GM19463 (cell line): ENCODE measurements at regions not wholly inside any gene's neighbourhood (a gene's known extent, or its start where the extent isn't known, plus 50 kb on each side); places are given as distances from the start of the nearest gene placed in this dataset.

ENCODE experiments used
- ATAC-seq: cut with Tn5 transposase; IDR thresholded peaks from one replicate; pipeline ENCODE4 v1.9.1; 2021; ENCODE audit warnings: mild to moderate bottlenecking, moderate library complexity; ENCODE audit not compliant: unreplicated experiment

DNA sequence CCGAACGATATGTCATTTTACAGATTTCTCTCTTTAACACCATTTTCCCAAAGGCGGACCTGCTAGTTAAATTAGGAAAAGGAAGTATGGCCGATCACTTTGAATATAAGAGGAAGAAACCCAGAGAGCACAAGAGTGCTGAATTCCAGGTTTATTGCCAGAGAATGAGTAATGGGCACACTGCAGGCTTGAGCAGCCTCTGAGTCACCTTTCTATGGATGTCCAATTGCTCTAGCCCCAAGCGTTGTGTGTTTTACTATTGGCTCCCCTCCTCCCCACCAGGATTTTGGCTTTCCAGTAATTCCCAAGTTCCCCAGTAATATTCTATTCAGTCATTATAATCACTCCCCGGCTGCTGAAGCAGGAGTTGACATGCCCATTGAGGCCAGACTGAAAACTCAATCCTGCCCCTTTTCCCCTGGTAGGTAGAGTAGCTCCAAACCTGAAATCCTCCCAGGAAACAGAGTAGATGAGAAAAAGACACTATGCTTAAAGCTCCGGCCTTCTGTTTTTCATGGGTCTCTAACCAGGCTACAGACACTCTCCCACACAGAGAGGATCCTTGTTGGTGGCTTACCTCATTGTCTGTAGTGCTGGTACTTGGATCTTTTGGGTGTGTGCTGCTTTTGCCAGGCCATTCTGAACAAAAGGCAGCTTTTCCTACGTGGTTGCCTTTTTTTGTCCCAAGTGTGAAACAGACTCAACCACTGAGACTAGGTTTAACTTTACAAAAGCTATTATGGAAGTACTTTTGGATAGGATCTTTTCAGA, 704.3 kb upstream of the FLRT2 start:
- ATAC-seq: no peak

DNA sequence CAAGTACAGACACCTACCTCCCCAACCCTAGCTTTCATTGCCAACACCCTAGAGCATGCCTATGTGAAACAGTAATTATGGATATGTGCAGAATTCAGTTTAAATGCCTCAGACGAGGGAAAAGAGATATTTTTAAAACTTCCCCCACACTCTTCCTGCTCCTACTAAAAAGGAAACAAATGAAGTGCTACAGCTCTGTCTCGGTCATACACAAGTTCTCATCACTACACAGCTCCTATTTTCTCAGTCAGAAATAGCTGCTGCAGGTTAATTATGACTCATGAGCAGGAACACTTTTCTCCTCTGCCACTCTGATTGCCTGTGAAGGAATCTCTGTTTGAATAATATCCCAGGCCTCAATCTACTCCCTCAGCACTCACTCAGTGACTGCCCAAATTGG, 703.6 kb upstream of the FLRT2 start:
- ATAC-seq: no peak

DNA sequence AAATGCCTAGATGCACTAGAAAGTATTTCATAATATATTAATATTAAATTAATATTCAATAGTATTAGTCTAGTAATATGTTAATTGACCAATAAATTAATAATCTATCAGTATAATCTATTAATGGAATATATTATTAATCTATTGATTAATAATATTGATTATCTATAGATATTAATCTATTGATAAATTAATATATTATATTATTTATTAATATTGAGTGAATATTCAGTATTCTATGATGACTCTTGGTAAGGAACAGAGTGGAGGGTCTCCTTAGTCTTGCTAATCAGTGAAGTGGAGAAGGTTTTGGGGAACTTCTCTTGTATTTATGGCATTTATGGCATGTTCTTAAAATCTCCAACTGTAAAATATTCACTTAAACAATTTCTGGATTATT, 679.3 kb upstream of the FLRT2 start:
- ATAC-seq: no peak

DNA sequence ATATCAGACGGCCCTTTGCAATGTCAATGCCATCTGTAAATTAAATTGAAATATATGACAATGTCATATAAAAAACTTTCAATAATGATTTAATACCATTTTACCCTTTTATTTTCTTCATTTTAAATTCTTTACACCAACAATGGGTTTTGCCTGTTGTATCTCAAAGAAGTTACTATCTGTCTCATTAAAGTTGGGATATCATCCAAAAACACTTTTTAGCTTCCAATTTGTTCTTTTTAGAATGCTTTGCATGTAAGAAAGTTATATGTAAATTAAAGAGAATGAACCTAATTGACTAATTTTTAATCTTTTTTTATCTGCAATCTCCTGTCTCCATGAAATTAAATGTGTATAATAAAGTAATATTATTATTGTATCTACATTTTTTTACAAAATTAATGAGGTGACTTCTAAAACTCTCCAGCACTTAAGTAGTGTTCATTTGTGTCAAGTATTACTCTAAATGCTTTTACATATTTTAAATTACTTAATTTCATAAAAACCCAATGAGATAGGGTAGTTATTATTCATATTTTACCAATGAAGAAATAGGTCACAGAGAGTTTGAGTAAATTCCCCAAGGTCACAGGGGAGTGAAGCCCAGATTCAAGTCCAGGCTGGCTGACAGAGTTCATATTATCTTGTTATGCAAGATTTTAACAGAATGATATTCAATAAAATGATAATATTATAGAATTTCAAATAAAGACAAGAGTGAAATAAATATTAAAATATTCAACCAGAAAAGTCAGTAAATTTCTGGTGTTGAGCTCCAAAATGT, 673.0 kb upstream of the FLRT2 start:
- no peak for ATAC-seq

DNA sequence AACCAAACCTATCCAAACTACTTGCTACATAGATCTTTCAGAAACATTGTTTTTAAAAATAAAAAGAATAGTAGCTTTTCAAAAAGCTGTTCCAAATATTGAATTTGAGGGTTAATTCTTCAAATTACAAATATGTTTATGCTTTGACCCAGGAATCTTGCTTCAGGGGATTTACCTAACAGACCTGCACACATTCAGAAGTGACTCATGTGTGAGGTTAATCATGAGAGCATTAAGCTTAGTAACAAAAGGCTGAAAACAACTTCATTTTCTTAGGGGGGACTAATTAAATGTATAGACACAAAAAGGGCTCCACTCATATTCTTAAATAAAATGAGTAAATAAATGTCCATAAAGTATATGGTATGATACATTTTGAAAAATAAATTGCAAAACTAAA, 672.4 kb upstream of the FLRT2 start:
- ATAC-seq: no peak

DNA sequence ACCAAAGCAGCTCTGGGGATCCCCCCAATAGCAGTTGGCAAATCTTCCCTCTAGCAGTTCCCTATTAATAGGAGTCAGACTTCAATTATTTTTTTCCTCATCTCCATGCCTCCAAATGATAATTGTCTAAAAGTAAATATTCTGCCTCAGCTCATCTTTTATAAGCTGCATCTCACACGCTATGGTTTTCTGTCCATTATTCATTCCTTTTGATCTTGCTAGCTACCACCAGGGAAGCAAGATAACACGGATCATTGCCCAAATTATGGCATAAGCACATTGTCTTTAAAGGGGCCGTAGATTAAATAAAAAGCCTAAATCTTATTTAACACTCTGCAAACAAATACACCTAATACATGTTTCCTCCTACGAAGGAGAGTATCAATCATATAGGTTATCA, 670.8 kb upstream of the FLRT2 start:
- ATAC-seq: no peak

DNA sequence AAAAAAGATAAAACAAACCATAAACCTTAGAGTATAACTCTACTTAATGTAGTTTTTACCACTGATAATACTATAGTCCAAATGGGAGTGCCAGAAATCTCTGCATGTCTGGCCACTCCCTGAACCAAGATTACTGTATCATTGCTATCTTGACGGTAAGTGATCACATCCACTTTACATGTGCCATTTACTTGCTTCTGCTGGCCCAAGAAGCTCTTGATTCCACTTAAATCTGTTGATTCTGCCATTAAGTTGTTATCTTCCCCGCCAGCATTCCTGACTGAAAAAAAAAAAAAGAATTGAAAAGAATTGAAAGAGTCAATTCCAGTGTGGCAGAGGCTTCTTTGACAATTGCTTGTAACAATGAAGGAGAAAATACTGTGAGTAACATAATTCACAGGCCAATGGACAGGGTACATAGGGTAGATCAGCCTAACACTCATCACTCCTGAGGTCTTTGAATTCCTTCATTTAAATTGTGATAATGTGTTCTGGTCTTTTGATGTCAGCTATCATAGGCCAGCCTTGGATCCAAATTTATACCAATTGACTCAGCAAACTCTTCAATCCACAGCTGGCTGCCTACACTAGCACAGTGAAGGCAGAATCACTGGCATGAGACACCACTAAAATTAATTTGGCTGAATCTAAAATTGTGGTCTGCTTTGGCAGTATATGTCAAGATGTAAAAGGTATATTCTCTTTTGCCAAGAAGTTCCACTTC, 665.2 kb upstream of the FLRT2 start:
- ATAC-seq: no peak

DNA sequence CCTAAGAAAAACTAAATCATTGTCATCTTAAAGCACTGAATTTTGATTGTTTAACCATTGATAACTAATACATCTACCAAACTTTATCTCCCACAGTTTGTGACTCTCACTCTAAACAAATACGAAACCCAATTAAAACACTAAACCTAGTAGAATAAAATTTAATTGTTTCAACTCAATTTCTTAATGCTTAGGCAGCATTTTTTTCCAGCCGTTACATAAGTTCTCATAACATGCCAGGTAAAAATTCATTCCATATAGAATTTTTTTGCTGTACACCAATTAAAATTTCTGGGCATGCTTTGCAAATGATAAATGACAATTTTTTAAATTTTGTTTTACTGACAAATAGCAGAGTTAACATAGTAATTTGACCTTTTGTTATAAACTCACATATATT, 658.2 kb upstream of the FLRT2 start:
- ATAC-seq: no peak

DNA sequence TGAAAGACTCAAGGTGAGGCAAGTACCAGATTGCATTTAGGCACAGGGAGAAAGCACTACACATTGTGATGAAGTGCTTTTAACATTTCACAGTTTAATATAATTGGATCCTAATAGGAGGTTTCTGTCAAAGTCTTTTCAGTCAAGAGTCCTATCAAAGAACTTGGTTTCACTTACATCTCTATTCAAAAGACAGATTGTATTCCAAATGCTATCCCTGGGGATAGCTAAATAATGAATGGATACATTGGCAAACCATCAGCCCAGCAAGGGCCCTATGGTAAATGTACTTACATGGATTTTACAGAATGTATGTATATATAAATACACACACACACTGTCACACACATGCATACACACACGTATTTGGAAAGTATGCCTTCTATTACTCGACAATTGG, 655.5 kb upstream of the FLRT2 start:
- ATAC-seq: no peak

DNA sequence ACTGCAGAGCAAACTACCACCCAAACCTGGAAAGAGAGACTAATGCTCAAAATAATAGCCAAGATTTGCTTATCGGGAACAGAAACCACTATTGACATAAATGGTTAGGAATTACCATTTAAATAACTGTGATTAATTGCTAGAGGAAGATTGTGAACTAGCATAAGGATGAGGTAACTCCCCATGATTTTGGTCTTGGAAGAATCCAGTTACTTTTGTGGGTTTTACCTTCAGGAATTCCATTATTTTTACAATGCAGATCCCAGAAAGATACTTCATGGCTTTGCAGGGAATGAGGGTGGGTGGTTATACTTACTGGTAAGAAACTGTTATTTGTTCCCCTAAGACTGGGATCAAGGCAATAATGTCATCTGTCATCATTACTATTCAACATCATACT, 652.9 kb upstream of the FLRT2 start:
- ATAC-seq: no peak

DNA sequence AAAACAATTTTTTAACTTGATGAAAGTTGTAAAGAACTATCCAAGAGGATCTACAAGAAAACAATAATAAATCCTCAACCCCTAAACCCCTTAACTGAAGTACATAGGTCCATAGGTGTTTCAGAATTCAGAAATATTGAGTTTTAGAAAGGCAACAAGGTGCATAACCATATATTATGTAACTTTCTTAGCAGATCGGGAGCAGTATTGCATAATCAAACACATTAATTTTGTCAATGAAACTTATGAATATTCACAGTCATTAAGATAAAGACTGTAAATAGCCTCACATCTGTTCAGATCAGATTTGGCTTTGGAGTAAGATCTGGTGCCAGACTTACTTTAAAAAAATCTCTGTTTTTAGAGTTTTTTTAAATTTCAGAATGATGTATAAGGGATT, 647.1 kb upstream of the FLRT2 start:
- no peak for ATAC-seq

DNA sequence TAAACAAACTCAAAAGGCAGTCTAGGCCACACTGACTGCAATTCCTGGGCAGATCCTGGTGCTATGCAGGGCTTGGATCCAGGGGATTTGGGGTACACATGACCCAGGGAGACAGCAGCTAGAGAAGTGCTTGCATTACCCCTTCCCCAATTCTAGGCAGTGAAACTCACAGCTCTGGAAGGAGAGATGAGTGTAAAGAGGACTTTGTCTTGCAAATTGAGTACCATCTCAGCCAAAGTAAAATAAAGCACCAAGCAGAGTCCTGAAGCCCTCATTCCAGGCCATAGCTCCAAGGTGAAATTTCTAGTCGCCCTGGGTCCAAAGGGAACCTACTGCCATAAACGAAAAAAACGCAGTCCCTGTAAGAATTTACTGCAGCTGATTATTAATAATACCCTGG, 644.9 kb upstream of the FLRT2 start:
- no peak for ATAC-seq

DNA sequence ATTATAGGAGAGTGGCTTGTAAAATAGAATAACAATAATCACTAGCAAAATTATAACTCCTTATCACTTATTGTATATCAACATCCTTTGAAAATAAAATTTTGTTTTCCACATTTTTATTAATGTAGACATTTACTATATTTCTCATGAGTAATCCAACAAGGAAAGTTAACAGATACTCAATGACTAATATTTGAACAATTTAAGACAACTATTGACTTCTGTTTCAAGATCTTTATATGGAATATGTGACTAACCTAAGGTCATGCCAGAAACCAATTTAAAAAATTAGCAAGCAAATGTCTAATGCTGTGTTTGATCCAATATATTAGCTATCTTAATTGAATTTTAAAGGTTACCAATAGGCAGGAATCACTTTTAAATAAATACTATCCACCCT, 638.5 kb upstream of the FLRT2 start:
- no peak for ATAC-seq

DNA sequence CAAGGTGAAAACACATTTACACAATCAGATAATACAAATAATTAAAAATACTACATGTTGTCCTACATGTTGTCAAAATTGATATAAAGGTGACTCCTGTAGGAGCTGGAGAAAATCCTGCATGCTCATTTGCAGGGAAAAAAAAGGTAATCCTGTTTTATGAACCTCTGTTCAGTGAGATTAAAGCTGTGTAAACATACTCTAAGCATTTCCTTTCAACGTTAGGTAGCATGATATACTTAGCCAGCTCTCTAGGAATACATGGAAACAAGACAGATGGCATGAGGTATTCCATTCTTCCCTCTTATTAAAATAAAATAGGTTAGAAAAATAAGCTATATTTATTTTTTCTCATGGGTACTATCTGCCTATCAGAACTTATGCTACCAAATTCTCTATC, 635.7 kb upstream of the FLRT2 start:
- ATAC-seq: no peak

DNA sequence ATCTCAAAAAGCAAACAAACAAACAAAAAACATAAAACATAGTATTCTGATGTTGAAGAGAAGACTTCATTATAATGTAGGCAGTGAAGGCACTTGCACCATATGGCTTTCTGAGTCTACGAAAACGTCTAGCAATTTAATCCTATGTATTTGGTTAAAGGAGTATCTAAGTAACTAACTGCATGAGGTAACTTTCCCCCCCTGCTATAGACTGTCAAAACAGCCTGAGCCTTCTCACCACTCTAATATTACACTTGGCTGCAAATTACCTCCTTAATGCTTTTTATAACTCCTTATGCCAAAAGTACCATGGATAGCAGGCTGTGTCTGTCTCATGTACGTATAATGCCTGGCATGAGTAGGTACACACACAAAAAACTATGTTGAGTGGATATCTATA, 607.6 kb upstream of the FLRT2 start:
- no peak for ATAC-seq

DNA sequence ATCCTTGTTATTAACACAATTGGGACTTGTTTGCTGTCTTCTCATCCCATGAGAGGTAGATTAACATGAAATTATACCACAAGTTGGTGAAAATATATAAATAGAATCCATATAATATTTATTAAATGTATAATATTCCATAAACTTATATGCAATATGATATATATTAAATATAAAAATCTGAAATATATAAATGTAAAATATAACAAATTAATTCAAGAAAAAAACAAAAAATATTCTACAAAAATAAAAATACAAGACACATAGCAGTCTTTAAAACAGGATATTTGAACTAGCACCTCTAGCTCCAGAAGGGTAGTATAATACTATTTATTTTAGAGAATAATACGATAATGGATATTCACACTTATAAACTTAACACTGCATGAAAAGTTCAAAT, 603.3 kb upstream of the FLRT2 start:
- ATAC-seq: no peak

DNA sequence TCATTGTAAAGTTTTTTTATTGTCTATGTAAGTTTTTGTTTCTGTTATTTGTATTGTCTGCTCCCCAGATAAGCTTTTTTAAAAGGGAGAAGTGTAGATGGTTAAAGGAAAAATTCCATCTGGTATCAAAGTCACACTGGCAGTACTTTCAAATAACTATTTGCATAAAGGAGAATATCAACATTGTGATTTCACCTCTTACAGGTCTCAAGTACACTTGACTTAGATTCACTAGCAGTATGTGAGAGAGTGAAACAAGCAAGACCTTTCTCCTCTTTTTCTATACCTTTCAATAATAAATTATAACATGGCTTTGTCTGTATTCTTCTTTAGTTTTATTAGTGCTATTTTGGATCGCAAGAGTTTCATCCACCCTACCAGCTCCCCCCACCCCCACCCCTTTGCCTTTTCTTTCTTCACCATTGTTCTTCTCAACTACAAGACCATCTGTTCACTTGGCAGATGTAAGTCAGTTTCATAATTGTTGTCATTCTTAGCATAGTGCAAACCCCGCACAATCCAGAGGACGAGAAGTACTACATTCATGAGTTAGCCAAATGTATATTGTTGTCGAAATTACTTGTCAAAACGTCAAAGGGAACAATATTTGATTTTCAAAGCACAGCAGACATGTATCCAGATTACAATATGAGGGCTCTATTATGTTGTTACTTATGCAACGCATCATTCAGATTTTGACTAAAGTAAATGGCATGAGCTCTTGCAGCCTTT, 602.7 kb upstream of the FLRT2 start:
- ATAC-seq: no peak

DNA sequence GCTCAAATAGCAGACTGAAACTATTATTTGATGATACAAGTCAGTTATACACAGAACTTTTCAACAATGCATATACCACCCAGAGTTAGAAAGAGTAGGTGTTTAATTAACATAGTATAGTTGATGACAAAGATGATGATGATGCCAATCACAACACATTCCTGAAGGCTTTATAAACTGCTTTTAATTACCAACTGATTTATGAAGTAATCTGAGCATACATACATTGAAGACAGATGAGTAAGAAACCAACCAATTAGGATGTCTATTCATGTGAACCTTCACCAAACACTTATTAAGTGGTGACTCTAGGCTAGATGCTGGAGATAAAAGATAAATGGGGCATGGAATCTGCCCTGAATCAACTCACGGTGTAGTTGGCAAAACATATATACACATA, 600.9 kb upstream of the FLRT2 start:
- ATAC-seq: no peak

DNA sequence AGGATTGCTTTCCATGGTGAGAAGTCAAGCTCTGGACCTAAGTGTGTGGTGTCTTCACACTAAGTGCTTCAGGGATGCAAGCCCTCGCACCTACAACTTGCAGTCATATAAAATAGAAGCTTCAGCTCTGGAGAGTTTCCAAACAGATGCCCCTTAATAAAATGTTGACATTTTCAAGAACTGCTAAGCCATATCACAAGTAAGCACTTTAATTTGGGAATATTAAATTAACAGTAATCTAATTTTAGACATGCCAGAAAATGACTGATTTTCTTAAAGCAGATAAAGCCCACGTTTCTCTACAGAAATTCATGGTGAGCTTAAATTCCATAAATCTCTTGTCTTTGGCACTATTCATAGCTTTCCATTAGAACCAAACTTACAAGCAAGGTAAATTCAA, 600.1 kb upstream of the FLRT2 start:
- ATAC-seq: no peak

DNA sequence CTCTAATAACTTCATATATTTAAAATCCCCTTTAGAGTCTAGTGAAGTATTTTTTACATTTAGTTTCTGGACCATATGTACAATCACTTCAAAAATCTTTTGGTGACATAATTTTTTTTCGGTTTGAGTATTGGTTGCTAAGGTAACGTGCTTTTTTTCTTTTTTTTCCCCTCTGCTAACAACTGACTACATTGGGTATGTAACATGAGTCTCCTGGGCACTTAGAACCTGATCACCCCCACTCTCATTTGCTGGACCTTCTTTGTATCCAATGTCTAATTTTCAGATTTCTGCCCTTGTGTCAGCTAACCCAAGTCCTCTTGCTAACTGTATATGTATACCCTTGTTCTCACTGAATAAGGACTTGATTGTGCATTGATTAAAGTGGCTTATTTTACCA, 592.9 kb upstream of the FLRT2 start:
- ATAC-seq: no peak

DNA sequence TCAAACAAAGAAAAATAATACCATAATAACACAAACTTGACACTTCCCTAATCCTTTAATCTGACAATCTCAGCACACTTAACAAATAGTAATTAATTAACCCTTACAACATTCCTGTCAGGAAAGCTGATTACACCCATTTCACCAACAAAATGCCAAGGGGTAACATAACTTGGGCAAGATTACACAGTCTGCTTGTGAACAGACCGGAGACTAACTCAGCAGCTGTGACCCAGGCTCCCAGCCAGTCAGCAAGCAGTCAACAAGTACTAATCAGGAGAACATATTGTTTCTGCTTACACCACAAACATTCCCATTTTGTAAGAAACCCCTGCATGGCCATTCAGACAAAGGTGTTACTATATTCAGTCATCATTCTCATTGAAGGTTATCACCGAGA, 592.5 kb upstream of the FLRT2 start:
- ATAC-seq: no peak
